ENCODE measurements at regions not wholly inside any gene's neighbourhood (a gene's known extent, or its start where the extent isn't known, plus 50 kb on each side); places are given as distances from the start of the nearest gene placed in this dataset.

DNA sequence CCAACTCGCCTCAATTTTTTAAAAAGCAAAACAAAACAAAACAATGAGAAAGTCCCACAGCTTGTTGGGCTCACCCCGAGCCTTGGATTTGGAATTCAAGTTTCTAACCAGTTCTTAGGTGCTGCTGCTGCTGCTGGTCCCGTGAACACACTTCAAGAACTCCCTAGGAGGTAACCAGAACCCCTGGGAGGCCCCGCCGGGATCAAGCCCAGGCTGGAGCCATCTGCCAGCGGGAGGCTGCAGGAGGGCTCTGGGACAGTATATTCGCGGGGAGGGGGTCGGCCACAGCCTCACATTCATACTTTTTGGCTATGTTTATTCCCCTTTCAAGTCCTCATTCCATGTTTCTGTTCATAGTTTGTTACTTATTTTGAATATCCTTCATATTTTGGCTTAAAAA, 223.4 kb downstream of the TFCP2L1 start:
- no peaks in the 10 kb centered on the region for H3K79me2 ChIP-seq
- no peak overlapping the region for H3K4me2 ChIP-seq (ENCODE audit: low read length)
- TF ChIP-seq, protein P1, sequence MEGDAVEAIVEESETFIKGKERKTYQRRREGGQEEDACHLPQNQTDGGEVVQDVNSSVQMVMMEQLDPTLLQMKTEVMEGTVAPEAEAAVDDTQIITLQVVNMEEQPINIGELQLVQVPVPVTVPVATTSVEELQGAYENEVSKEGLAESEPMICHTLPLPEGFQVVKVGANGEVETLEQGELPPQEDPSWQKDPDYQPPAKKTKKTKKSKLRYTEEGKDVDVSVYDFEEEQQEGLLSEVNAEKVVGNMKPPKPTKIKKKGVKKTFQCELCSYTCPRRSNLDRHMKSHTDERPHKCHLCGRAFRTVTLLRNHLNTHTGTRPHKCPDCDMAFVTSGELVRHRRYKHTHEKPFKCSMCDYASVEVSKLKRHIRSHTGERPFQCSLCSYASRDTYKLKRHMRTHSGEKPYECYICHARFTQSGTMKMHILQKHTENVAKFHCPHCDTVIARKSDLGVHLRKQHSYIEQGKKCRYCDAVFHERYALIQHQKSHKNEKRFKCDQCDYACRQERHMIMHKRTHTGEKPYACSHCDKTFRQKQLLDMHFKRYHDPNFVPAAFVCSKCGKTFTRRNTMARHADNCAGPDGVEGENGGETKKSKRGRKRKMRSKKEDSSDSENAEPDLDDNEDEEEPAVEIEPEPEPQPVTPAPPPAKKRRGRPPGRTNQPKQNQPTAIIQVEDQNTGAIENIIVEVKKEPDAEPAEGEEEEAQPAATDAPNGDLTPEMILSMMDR (IDR thresholded peaks at IDR 0.05) = no peak
- no peak overlapping the region for H3K27ac ChIP-seq
- H3K9ac ChIP-seq = no peak overlapping the region
- no peaks in the 10 kb centered on the region for H3K27me3 ChIP-seq (ENCODE audit: control insufficient read depth, insufficient read depth, low read length)
- H3K4me3 ChIP-seq (ENCODE audit: low read depth, low read length) = no peak overlapping the region
- no peaks in the 10 kb centered on the region for H3K4me1 ChIP-seq
- H2AFZ ChIP-seq = no peak overlapping the region
- H3K9me3 ChIP-seq (ENCODE audit: control insufficient read depth, low read length) = no peaks in the 10 kb centered on the region
- no peaks in the 10 kb centered on the region for H3K36me3 ChIP-seq (ENCODE audit: control insufficient read depth, insufficient read depth, low read length)

DNA sequence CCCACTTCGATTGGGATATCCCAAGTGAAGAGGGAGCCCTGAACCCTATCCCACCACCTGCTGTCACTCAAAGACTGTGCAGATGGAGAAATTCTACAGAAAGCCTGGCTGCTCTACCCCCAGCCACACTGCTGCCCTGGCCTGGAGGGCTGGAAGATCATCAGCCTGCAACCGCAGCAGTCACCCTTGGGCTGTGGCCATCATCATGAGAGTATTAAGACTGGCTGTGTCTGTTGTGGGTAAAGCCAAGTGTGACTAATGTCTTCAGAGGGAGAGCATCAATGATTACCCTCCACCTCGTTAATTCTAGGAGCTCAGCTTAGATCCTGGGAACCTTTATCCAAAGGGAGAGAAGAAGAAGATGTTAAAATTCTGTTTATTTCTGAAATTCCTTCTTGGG, 221.5 kb downstream of the TFCP2L1 start:
- Histone ChIP-seq H3K79me2 (no peaks in the 10 kb centered on the region), H3K27ac (no peak overlapping the region), H3K36me3 (ENCODE audit: control insufficient read depth, insufficient read depth, low read length) (no peaks in the 10 kb centered on the region), H3K4me3 (ENCODE audit: low read depth, low read length) (no peak overlapping the region), H3K4me2 (ENCODE audit: low read length) (no peak overlapping the region), H3K4me1 (no peaks in the 10 kb centered on the region), H2AFZ (no peak overlapping the region), H3K9me3 (ENCODE audit: control insufficient read depth, low read length) (no peaks in the 10 kb centered on the region), H3K9ac (no peak overlapping the region), H3K27me3 (ENCODE audit: control insufficient read depth, insufficient read depth, low read length) (no peaks in the 10 kb centered on the region)
- TF ChIP-seq, protein P1 (IDR thresholded peaks at IDR 0.05) = no peak

DNA sequence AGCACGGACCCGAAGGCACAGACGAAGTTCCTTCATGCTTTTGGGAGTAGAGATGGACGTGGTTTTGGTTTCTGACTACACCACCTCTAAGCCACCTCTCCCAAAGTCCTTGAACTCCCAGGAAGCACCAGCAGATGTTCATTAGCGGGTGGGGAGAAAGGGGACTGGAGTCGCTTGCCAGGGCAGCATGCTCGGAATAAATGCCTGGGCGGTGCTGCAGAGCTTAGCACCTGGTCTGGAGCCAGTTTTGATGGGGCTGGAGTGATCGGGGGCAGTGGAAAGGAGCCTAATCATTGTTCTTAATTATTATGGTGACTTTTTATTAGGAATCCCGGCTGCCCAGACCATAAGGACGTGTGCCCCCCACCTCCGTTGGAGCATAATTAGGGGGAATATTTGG, 220.8 kb downstream of the TFCP2L1 start:
- H3K79me2 ChIP-seq = no peaks in the 10 kb centered on the region
- no peaks in the 10 kb centered on the region for H3K36me3 ChIP-seq (ENCODE audit: control insufficient read depth, insufficient read depth, low read length)
- H3K9ac ChIP-seq = no peak overlapping the region
- H3K27ac ChIP-seq = no peak overlapping the region
- H3K4me3 ChIP-seq (ENCODE audit: low read depth, low read length) = no peak overlapping the region
- no peaks in the 10 kb centered on the region for H3K4me1 ChIP-seq
- no peak overlapping the region for H3K4me2 ChIP-seq (ENCODE audit: low read length)
- H3K27me3 ChIP-seq (ENCODE audit: control insufficient read depth, insufficient read depth, low read length) = no peaks in the 10 kb centered on the region
- TF ChIP-seq, protein P1 (IDR thresholded peaks at IDR 0.05) = no peak
- no peaks in the 10 kb centered on the region for H3K9me3 ChIP-seq (ENCODE audit: control insufficient read depth, low read length)
- H2AFZ ChIP-seq = no peak overlapping the region

DNA sequence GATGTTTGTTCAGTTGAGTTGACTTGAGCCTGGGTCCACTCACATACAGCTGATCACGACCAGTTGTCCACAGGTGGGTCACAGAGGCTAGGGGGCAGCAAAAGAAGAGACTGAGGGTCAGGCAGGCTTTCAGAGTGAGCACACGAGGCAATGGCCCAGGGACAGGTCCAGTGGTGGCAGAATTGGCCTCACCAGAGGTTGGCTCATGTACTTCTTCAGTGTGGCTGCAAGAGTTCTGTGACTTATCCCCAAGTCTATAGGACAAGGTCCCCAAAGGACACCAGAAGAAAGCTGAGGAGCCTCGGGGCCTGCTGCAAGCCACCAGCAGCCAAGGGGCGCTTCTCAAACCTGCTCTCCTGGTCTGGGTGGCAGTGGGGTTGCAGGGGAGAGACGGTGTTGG, 219.8 kb downstream of the TFCP2L1 start:
- Histone ChIP-seq H3K4me3 (ENCODE audit: low read depth, low read length) (no peak overlapping the region), H3K27me3 (ENCODE audit: control insufficient read depth, insufficient read depth, low read length) (no peaks in the 10 kb centered on the region), H3K9ac (no peak overlapping the region), H3K36me3 (ENCODE audit: control insufficient read depth, insufficient read depth, low read length) (no peaks in the 10 kb centered on the region), H2AFZ (no peak overlapping the region), H3K79me2 (no peaks in the 10 kb centered on the region), H3K27ac (no peak overlapping the region), H3K9me3 (ENCODE audit: control insufficient read depth, low read length) (no peaks in the 10 kb centered on the region), H3K4me1 (no peaks in the 10 kb centered on the region), H3K4me2 (ENCODE audit: low read length) (no peak overlapping the region)
- TF ChIP-seq, protein P1 (IDR thresholded peaks at IDR 0.05) = no peak

DNA sequence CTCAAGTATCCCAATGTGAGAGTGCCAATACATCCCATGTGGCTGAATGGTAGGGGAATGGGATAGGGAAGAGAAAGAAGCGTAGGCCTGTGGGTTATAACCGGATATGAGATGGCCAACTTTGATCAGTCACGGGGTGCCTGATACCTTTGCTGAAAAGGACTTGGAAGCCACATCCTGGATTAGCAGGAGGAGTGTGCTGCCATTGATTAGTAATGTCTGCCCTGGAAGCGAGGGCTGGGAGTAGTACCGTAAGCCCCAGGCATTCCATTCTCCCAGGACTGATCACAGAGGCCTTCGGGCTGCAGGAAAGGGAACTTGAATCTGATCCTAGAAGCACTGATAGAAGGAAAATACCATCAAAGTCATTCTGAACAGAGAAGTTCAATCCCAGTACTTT, 218.5 kb downstream of the TFCP2L1 start:
- Histone ChIP-seq H3K27ac (no peak overlapping the region), H3K9ac (no peak overlapping the region), H3K79me2 (no peaks in the 10 kb centered on the region), H3K27me3 (ENCODE audit: control insufficient read depth, insufficient read depth, low read length) (no peaks in the 10 kb centered on the region), H3K4me2 (ENCODE audit: low read length) (no peak overlapping the region), H3K36me3 (ENCODE audit: control insufficient read depth, insufficient read depth, low read length) (no peaks in the 10 kb centered on the region), H3K4me3 (ENCODE audit: low read depth, low read length) (no peak overlapping the region), H3K4me1 (no peaks in the 10 kb centered on the region), H2AFZ (no peak overlapping the region), H3K9me3 (ENCODE audit: control insufficient read depth, low read length) (no peaks in the 10 kb centered on the region)
- TF ChIP-seq, protein P1 (IDR thresholded peaks at IDR 0.05) = no peak

Data from parathyroid adenoma (tissue), 2 donors.